NOMO-1 treated with dmso at 0.1 percent for 144 hours (cell line): ENCODE measurements at regions not wholly inside any gene's neighbourhood (a gene's known extent, or its start where the extent isn't known, plus 50 kb on each side); places are given as distances from the start of the nearest gene placed in this dataset.

Experiments
- DNase-seq: peaks from one replicate; lab custom pipeline; 2025; ENCODE audit not compliant: unreplicated experiment; lab: John Stamatoyannopoulos, UW

GRCh38 chr13:31956980-31957644 is 74.5 kb upstream of the FRY start:
- DNase-seq = no peak

GRCh38 chr13:31957772-31958171 is 73.8 kb upstream of the FRY start:
- DNase-seq = no peak

GRCh38 chr13:31962731-31963370 is 68.7 kb upstream of the FRY start:
- no peak for DNase-seq

GRCh38 chr13:31963631-31964030 is 67.9 kb upstream of the FRY start:
- DNase-seq = no peak

- DNase-seq = no peak
Measured at GRCh38 chr13:31964168-31964567, 67.4 kb upstream of the FRY start.

- no peak for DNase-seq
Measured at GRCh38 chr13:31965361-31966066, 66.1 kb upstream of the FRY start.

- DNase-seq = no peak
Measured at GRCh38 chr13:31967155-31967554, 64.4 kb upstream of the FRY start.

- DNase-seq = peak; percentile 40
Measured at GRCh38 chr13:31968473-31968872, 63.1 kb upstream of the FRY start.

GRCh38 chr13:31970231-31970930 is 61.2 kb upstream of the FRY start:
- DNase-seq = no peak

- DNase-seq = no peak
Measured at GRCh38 chr13:31972453-31972852, 59.1 kb upstream of the FRY start.

GRCh38 chr13:31978021-31978420 is 53.6 kb upstream of the FRY start:
- no peak for DNase-seq

- DNase-seq = no peak
Measured at GRCh38 chr13:31980830-31981229, 50.7 kb upstream of the FRY start.
